NCI-H510A (cell line): ENCODE measurements at regions not wholly inside any gene's neighbourhood (a gene's known extent, or its start where the extent isn't known, plus 50 kb on each side); places are given as distances from the start of the nearest gene placed in this dataset.

ENCODE experiments used
- DNase-seq: peaks from one replicate; lab custom pipeline; 2025; lab: John Stamatoyannopoulos, UW

- no peak for DNase-seq
These were observed 66.6 kb upstream of the ZEB2 start for GRCh38 chr2:144586476-144586875.

DNA sequence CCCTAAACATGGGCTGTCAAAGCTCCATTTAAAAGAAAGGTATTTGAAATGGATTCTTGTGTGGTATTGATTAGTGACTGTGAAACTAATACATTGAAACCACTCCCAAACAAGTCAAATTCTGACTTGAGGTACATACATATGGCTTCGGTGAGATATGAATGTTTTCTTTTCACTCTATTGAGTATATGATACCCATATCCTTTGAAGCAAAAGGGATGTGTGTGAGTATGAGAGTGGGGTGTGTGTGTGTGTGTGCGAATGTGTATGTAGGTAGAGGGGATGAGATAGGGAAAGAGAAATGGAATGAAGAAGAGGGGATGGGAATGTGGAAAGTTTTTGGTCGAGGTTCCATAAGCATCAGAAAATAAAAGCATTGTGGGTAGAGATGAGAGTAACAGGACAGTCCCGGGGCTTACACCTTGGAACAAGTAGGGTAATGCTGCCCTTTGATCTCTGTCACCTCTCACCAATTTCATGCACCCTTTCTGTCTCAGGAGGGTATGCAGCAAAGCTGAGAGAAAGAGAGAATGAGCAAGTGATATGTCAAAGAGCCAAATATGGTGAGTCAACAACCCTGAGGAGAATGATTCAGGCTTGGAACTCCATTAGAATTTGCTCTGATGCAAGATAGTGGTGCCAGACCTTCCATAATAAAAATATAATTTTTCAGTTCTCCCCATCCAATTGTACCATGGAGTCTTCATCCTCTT, 64.0 kb upstream of the ZEB2 start:
- no peak for DNase-seq

GRCh38 chr2:144583381-144583729, 63.4 kb upstream of the ZEB2 start:
- no peak for DNase-seq

DNA sequence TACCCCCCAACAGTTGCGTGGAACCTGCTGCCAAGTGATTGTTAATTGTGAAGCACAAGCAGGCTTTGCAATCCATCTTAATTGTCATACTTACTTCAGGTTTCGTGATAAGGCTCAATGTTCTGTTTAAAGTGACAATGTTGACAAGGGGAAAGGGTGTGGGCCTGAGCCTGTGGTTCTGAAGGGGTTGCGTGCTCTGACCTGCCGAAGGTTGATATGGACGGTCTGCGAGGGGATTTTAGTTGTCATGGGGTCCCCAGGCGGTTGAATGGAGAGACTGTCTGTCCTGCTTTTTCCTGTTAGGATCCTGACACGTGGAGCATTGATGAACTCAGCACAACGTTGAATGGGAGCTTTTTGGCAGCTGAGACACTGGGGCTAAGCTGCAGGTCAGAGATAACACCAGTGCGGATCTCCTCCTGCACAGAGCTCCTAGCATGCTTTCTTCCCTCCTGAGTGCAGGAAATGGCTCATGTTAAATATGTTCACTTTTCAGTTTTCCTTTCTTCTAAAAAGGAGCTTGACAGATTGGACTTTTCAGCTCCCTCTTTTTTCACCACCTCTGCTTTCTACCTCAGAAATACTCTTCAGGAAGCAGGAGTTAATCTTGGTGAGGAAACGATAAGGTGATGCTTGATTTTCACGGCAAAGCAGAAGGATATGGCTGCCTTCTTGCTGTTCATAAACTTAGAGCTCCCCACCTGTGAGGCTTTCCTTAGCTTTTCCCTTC, 62.9 kb upstream of the ZEB2 start:
- no peak for DNase-seq

- DNase-seq, result no peak
These were observed 60.7 kb upstream of the ZEB2 start for GRCh38 chr2:144580521-144581161.

DNA sequence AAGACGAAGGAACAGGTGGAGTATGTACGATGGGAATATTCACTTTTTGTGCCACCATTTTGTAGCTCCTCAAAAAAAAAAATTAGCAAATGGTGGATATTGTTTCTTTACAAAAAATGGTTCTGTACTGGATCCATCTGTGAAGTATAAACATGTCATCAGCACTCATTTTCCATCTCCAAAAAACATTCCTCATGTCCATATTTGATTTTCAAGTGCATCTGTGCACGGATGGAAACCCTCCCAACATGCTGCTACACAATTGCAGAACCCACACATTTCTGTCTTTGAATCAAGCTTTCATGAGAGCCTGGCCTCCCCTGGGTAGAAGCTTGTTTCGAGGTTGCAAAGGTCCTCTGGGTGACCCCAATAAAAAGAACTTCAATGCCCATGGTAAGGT, 59.6 kb upstream of the ZEB2 start:
- no peak for DNase-seq

- no peak for DNase-seq
These were observed 58.2 kb upstream of the ZEB2 start for GRCh38 chr2:144578099-144578498.

GRCh38 chr2:144572977-144573376, 53.1 kb upstream of the ZEB2 start:
- no peak for DNase-seq

GRCh38 chr2:144571770-144572169, 51.9 kb upstream of the ZEB2 start:
- no peak for DNase-seq

DNA sequence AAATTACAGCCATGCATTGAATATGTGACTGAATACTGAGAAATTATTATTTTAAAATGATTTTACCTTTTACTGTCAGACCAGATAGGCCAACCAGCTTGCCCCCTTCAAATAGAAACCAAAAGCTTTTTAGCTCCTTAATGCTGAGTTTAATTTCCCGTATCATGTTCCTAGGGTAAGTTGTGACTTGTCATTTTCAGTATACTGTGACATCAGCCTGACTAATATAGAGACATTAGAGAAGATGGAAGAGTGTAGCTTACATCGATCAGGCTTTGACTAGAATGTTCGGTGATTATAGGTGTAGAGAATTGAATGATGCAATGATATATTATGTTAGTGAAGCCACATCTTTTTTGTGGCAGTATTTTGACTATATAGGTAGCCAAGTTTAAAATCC, 50.6 kb upstream of the ZEB2 start:
- DNase-seq, result no peak
